Right lobe of liver (tissue), 6 donors: ENCODE measurements at regions not wholly inside any gene's neighbourhood (a gene's known extent, or its start where the extent isn't known, plus 50 kb on each side); places are given as distances from the start of the nearest gene placed in this dataset.

Source experiments
- ATAC-seq, 4 donors: fragments of 200-7000 bp; cut with Tn5 transposase; one replicate each; pipeline ENCODE4 v1.9.1; 2020; ENCODE audit warnings: mild to moderate bottlenecking in 4 of 4, moderate library complexity in 4 of 4
- DNase-seq, 3 donors: peaks; one replicate each; pipeline ENCODE4 v3.0.0-alpha.2; 2020
- H3K27ac ChIP-seq, 3 donors: fragments of 200-600 bp; one replicate each; pipeline ENCODE4 v1.8.0; 2022
- H3K27me3 ChIP-seq, 2 donors: fragments of 200-600 bp; one replicate each; pipeline ENCODE4 v1.8.0; 2022
- H3K36me3 ChIP-seq, 4 donors: fragments of 200-600 bp; sonication (generic) in 1 of 4; one replicate each; pipeline versions ENCODE4 v1.5.1 to v1.8.0; 2017 to 2022; ENCODE audit warnings: control low read depth in 1 of 4
- H3K4me1 ChIP-seq, 4 donors: fragments of 200-600 bp; sonication (generic) in 1 of 4; one replicate each; pipeline versions ENCODE4 v1.5.1 to v1.8.0; 2017 to 2022; ENCODE audit warnings: control low read depth in 1 of 4
- H3K4me3 ChIP-seq, 3 donors: fragments of 200-600 bp; one replicate each; pipeline ENCODE4 v1.8.0; 2022
- H3K9me3 ChIP-seq, 4 donors: fragments of 200-600 bp; sonication (generic) in 1 of 4; one replicate each; pipeline versions ENCODE4 v1.5.1 to v1.8.0; 2017 to 2022; ENCODE audit warnings: control low read depth in 1 of 4
- CTCF ChIP-seq, 4 donors: fragments of 200-600 bp in 3 of 4; fragments of 450-650 bp in 1 of 4; IDR thresholded peaks; one replicate each; pipeline versions ENCODE4 v1.5.1 to v1.8.0; 2016 to 2022; ENCODE audit warnings: antibody characterized with exemption in 4 of 4, mild to moderate bottlenecking in 2 of 4
- POLR2A ChIP-seq: fragments of 450-650 bp; IDR thresholded peaks from one replicate; pipeline ENCODE4 v1.6.1; 2017; ENCODE audit warnings: antibody characterized with exemption, mild to moderate bottlenecking
- WGBS: methylation state at CpG from one replicate; pipeline ENCODE4 v1.1.6; 2018; ENCODE audit warnings: low coverage, low lambda C conversion rate; ENCODE audit not compliant: insufficient coverage; ENCODE audit errors: missing lambda C conversion rate; 5-methylcytosine and 5-hydroxymethylcytosine counted together
- intact Hi-C, 2 donors: fragments of 100-400 bp; cut with DNase I; formaldehyde crosslinking; loops; one replicate each; pipeline versions ENCODE4 v1.11.2 to v1.14.1; 2022
- donor health status: DM: no; HTN: yes; CAD: no.
- donor health status: DM: no; HTN: no; CAD: no.
- donor health status: DM: no; HTN: no; CAD: no.
- donor health status: DM: no; HTN: yes; CAD: no.
- donor health status: DM: no; HTN: yes; CAD: no.

DNA sequence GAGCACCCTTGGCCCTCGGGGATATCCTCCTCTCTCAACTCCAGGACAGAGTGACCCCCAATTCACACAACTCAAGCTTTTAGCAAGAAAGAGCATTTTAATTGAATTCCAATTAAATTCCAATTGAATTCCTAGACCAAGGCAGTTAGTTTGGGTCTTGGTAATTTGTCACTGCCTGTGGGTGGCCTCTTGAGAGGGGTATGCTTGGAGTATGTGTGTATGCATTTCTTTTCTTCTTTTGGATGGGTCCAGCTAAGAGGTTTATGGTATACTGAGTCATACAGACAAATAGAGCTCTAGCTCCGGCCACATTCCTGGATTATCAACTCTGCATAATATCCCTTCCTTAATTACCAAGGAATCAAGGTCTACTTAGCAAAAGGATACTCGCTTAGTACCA is 136.7 kb downstream of the PCTP start:
- H3K27ac ChIP-seq = no peak overlapping the region
- intact Hi-C loops = no loop called here
- WGBS = 46% methylated on average over 3 of the region's 3 CpGs
- no peaks in the 10 kb centered on the region for H3K27me3 ChIP-seq
- H3K4me1 ChIP-seq = no peaks in the 10 kb centered on the region
- H3K36me3 ChIP-seq = no peaks in the 10 kb centered on the region
- no peak overlapping the region for H3K4me3 ChIP-seq
- no peaks in the 10 kb centered on the region for H3K9me3 ChIP-seq
- ATAC-seq = no peak
- no peak for TF ChIP-seq CTCF (IDR thresholded peaks at IDR 0.05)
- no peak for TF ChIP-seq POLR2A
- no peak for DNase-seq

- no peaks in the 10 kb centered on the region for H3K36me3 ChIP-seq
- intact Hi-C loops = no loop called here
- no peak for ATAC-seq
- no peak for DNase-seq
- no peaks in the 10 kb centered on the region for H3K4me1 ChIP-seq
- TF ChIP-seq CTCF (IDR thresholded peaks at IDR 0.05) = no peak
- no peak for TF ChIP-seq POLR2A
- H3K4me3 ChIP-seq = no peak overlapping the region
- H3K9me3 ChIP-seq = no peaks in the 10 kb centered on the region
- H3K27ac ChIP-seq = no peak overlapping the region
- H3K27me3 ChIP-seq = no peaks in the 10 kb centered on the region
- 40% methylated on average over 1 of the region's 1 CpG for WGBS
Observed at GRCh38 chr17:55889271-55889670, 138.4 kb downstream of the PCTP start.

GRCh38 chr17:55895112-55895759 is 144.4 kb downstream of the PCTP start:
- intact Hi-C loops = no loop called here
- DNase-seq (no peak), ATAC-seq (no peak)
- H3K4me3 ChIP-seq = no peak overlapping the region
- 63% methylated on average over 5 of the region's 5 CpGs for WGBS
- TF ChIP-seq CTCF (IDR thresholded peaks at IDR 0.05) (no peak), POLR2A (no peak)
- H3K9me3 ChIP-seq = no peaks in the 10 kb centered on the region
- peaks cover 0 to 14% (median 0%) of the 10 kb centered on the region in 4 donors for H3K4me1 ChIP-seq
- no peaks in the 10 kb centered on the region for H3K36me3 ChIP-seq
- H3K27me3 ChIP-seq = no peaks in the 10 kb centered on the region
- no peak overlapping the region for H3K27ac ChIP-seq

GRCh38 chr17:55897301-55897700 is 146.4 kb downstream of the PCTP start:
- peaks cover 0 to 17% (median 0%) of the 10 kb centered on the region in 4 donors for H3K4me1 ChIP-seq
- intact Hi-C loops = no loop called here
- DNase-seq (peak; percentile 68 to 87 (median 75)), ATAC-seq (peak; percentile 73 to 97 (median 96))
- TF ChIP-seq POLR2A (peak; percentile 28), CTCF (IDR thresholded peaks at IDR 0.05) (no peak)
- no peaks in the 10 kb centered on the region for H3K36me3 ChIP-seq
- H3K9me3 ChIP-seq = no peaks in the 10 kb centered on the region
- H3K27me3 ChIP-seq = no peaks in the 10 kb centered on the region
- WGBS = 9% methylated on average over 3 of the region's 4 CpGs
- H3K27ac ChIP-seq = peak overlapping the region in 1 of 3 donors; percentile 42
- no peak overlapping the region for H3K4me3 ChIP-seq
